Left forelimb (tissue), 1 donor: ENCODE measurements at regions not wholly inside any gene's neighbourhood (a gene's known extent, or its start where the extent isn't known, plus 50 kb on each side); places are given as distances from the start of the nearest gene placed in this dataset.

Experiments
- DNase-seq: peaks from one replicate; pipeline ENCODE4 v3.0.0-alpha.2; 2018; ENCODE audit warnings: low spot score

- no peak for DNase-seq
Measured at GRCh38 chr13:22648320-22648801, 532.4 kb upstream of the SGCG start.

GRCh38 chr13:22652796-22653195 lies 528.0 kb upstream of the SGCG start:
- DNase-seq: no peak

- no peak for DNase-seq
Measured at GRCh38 chr13:22653866-22654265, 526.9 kb upstream of the SGCG start.

DNA sequence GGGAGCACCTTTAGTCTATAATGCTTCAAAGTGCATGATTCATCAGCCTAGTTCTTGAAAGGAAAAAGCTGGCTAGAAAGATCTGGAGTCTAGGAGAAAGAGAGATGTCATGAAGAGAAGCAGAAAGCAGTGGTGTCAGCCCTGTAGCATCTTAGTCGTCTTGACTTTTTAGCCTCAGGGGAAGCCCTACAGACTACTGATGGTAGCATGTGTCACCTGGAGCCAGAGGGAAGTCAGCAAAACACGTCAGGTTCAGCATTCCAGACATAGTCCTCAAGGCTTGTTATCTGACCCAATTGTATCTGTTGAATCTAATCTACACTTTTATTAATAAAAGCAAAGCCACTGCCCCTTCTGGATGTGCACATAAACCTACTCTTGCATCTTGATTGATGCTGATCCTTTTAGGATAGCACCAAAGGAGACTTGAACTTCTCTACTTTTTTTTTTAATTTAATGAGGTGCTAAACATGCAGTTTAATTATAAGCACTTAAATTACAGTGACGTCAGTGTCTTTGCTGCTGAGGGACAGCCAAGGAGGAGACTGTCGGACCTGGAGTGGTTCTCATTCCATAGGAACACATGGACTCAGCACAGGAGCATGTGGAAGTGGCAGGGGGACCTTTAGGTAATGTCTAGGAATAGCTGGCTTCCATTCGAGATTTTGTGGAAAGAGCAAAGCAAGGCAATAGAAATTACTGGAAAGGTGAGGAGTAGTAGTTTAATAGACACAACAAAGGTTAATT lies 525.5 kb upstream of the SGCG start:
- DNase-seq: no peak

GRCh38 chr13:22662771-22663170 lies 518.0 kb upstream of the SGCG start:
- no peak for DNase-seq

- DNase-seq: no peak
Measured at GRCh38 chr13:22665506-22665905, 515.3 kb upstream of the SGCG start.

- DNase-seq: no peak
Measured at GRCh38 chr13:22690756-22691155, 490.0 kb upstream of the SGCG start.

DNA sequence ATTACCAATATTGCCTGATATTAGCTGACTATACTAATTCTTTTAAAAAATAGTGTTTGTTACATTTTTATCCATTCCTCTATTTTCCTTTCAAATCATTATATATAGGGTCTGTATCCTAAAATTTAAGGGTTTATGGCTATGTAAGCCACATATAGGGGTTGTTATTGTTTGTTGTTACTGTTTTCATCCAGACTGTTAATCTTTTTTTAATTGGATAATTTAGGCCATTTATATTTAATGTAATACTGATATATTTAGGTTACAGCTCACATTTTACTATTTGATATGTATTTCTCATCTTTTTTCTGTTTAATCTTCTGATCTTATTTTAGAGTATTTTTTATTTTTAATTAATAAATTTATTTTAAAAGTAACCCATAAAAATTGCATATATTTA lies 487.1 kb upstream of the SGCG start:
- no peak for DNase-seq

GRCh38 chr13:22696433-22696832 lies 484.3 kb upstream of the SGCG start:
- DNase-seq: no peak

DNA sequence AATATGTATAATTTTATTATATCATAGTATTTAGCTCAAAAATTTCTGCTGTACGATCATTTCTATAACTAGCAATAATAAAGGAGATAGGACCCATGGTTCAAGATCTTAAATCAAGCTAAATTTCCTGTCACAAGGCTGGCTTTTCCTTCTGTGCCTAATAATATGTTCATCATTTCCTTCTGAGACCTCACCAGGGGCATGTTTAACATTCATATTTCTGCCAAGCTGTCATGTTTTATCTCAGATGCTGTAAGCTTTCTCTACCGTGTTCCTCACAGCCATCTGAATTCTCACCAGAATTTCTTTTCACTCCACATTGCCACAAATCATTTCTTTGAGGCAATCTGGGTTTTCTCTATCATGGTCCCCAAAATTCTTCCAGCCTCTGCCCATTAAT lies 482.3 kb upstream of the SGCG start:
- no peak for DNase-seq

DNA sequence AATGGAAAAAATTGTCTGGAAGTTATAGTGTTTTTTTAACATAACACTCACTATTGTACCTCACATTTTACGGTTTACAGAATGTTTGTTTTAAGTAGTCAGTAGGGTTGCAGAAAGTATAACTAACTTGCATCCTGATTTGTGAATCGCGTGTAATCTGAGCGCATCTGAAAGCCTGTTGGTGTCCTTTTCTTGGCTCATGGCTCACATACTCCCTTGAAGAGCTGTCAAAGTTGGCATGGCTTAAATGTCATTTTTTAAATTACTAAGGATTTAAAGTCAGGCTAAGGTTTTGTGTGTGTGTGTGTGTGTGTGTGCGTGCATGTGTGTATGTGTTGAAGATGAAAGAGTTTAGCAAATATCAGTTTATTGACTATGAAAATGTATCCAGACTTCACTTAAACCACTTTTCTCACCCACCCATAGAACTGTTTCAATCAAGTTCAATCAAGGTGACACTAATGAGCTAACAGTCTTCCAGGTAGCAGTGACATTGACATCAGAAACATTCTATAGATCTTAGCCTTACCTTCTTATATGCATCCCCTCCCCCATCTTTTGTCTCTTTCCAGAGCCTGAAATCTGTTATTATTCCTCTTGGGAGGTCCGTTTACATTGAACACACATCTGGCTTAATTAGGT lies 480.4 kb upstream of the SGCG start:
- DNase-seq: no peak

GRCh38 chr13:22703601-22704209 lies 477.1 kb upstream of the SGCG start:
- no peak for DNase-seq

- DNase-seq: no peak
Measured at GRCh38 chr13:22707946-22708345, 472.8 kb upstream of the SGCG start.

GRCh38 chr13:22717036-22717435 lies 463.7 kb upstream of the SGCG start:
- no peak for DNase-seq

GRCh38 chr13:22726726-22727125 lies 454.1 kb upstream of the SGCG start:
- no peak for DNase-seq

GRCh38 chr13:22735011-22735995 lies 445.5 kb upstream of the SGCG start:
- no peak for DNase-seq

- DNase-seq: no peak
Measured at GRCh38 chr13:22736084-22736767, 444.6 kb upstream of the SGCG start.

DNA sequence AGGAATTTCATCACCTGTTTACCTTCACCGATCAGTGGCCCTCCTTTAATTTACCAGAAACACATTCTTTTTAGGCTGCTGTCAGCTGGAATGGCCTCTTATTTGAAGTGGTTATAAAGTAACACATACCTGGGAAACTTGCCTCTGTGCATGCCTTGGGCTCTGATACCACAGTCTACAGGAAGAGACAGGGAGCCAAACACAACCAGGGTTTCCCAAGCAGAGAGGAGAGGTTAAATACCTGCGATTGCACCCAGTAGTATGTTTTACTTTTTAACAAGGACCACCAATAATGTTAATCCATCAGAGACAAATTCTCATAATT lies 444.0 kb upstream of the SGCG start:
- DNase-seq: no peak

- DNase-seq: no peak
Measured at GRCh38 chr13:22738357-22738756, 442.4 kb upstream of the SGCG start.

DNA sequence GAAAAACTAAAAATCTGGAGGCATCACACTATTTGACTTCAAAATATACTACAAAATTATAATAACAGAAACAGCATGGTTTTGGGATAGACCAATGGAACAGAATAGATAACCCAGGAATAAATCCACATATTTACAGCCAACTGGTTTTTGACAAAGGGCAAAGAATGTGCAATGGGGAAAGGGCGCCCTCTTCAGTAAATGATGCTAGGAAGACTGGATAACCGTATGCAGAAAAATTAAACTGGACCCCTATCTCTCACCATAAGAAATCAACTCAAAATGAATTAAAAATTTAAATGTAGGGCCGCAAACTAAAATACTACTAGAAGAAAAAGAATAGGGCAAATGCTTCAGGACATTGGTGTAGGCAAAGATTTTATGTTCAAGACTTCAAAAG lies 440.5 kb upstream of the SGCG start:
- no peak for DNase-seq

GRCh38 chr13:22744688-22745452 lies 435.9 kb upstream of the SGCG start:
- no peak for DNase-seq
